Uterus (tissue), 3 donors: ENCODE measurements at regions not wholly inside any gene's neighbourhood (a gene's known extent, or its start where the extent isn't known, plus 50 kb on each side); places are given as distances from the start of the nearest gene placed in this dataset.

ENCODE experiments used
- DNase-seq, 2 donors: peaks; one replicate each; pipeline ENCODE4 v3.0.0-alpha.2; 2019 to 2020
- H3K27ac ChIP-seq, 2 donors: fragments of 200-600 bp; sonication (generic); 1 replicate in 1 of 2; 2 replicates in 1 of 2; pipeline ENCODE4 v1.5.1; 2016 to 2018
- H3K27me3 ChIP-seq, 2 donors: fragments of 200-600 bp; sonication (generic); one replicate each; pipeline ENCODE4 v1.5.1; 2018 to 2019; ENCODE audit warnings: control low read depth in 1 of 2
- H3K36me3 ChIP-seq, 2 donors: fragments of 200-600 bp; sonication (generic); one replicate each; pipeline ENCODE4 v1.5.1; 2019; ENCODE audit warnings: control low read depth in 1 of 2
- H3K4me1 ChIP-seq, 2 donors: fragments of 200-600 bp; sonication (generic); one replicate each; pipeline ENCODE4 v1.5.1; 2018 to 2019; ENCODE audit warnings: control low read depth in 1 of 2
- H3K4me3 ChIP-seq, 2 donors: fragments of 200-600 bp; sonication (generic); 1 replicate in 1 of 2; 2 replicates in 1 of 2; pipeline ENCODE4 v1.5.1; 2018 to 2019; ENCODE audit warnings: mild to moderate bottlenecking in 1 of 2
- H3K9me3 ChIP-seq, 2 donors: fragments of 200-600 bp; sonication (generic); one replicate each; pipeline ENCODE4 v1.5.1; 2019; ENCODE audit warnings: control low read depth in 1 of 2
- CTCF ChIP-seq, 4 experiments: fragments of 200-600 bp in 2 of 4; fragments of 450-650 bp in 2 of 4; sonication (generic) in 2 of 4; IDR thresholded peaks; one replicate each; pipeline ENCODE4 v1.5.1; 2016 to 2019; ENCODE audit warnings: antibody characterized with exemption in 4 of 4, mild to moderate bottlenecking in 2 of 4, moderate library complexity in 1 of 4
- POLR2A ChIP-seq, 2 donors: fragments of 450-650 bp; IDR thresholded peaks; one replicate each; pipeline ENCODE4 v1.6.1; 2016; ENCODE audit warnings: antibody characterized with exemption in 2 of 2, mild to moderate bottlenecking in 1 of 2, moderate library complexity in 1 of 2
- intact Hi-C: fragments of 100-400 bp; cut with DNase I; formaldehyde crosslinking; loops from one replicate; pipeline ENCODE4 v1.15.1; 2023; ENCODE audit warnings: low total_unique reads
- donor health status: DM: yes; HTN: yes; CAD: no.

- Histone ChIP-seq H3K4me1 (no peaks in the 10 kb centered on the region), H3K36me3 (no peaks in the 10 kb centered on the region), H3K27me3 (no peaks in the 10 kb centered on the region), H3K9me3 (no peaks in the 10 kb centered on the region), H3K4me3 (no peak overlapping the region), H3K27ac (no peak overlapping the region)
- no peak for TF ChIP-seq POLR2A (IDR thresholded peaks at IDR 0.05)
- DNase-seq, result no peak
- intact Hi-C loops, result no loop called here
These were observed 238.3 kb upstream of the NUDT12 start for GRCh38 chr5:103800741-103801495.

GRCh38 chr5:103793595-103794182, 231.1 kb upstream of the NUDT12 start:
- Histone ChIP-seq H3K4me3 (no peak overlapping the region), H3K9me3 (peaks cover 0 to 19% of the 10 kb centered on the region in 2 donors), H3K4me1 (no peaks in the 10 kb centered on the region), H3K27me3 (no peaks in the 10 kb centered on the region), H3K36me3 (no peaks in the 10 kb centered on the region), H3K27ac (no peak overlapping the region)
- intact Hi-C loops, result no loop called here
- TF ChIP-seq CTCF (IDR thresholded peaks at IDR 0.05) (no peak), POLR2A (IDR thresholded peaks at IDR 0.05) (no peak)
- no peak for DNase-seq

- Histone ChIP-seq H3K27me3 (no peaks in the 10 kb centered on the region), H3K9me3 (peaks cover 0 to 2% of the 10 kb centered on the region in 2 donors), H3K27ac (no peak overlapping the region), H3K4me1 (no peaks in the 10 kb centered on the region), H3K4me3 (no peak overlapping the region), H3K36me3 (no peaks in the 10 kb centered on the region)
- no peak for DNase-seq
- TF ChIP-seq CTCF (IDR thresholded peaks at IDR 0.05), result no peak
- no peak for TF ChIP-seq POLR2A (IDR thresholded peaks at IDR 0.05)
- intact Hi-C loops, result no loop called here
These were observed 223.0 kb upstream of the NUDT12 start for GRCh38 chr5:103785569-103785968.

GRCh38 chr5:103783669-103784068, 221.1 kb upstream of the NUDT12 start:
- DNase-seq, result no peak
- no peak overlapping the region for H3K4me3 ChIP-seq
- H3K4me1 ChIP-seq, result no peaks in the 10 kb centered on the region
- no peaks in the 10 kb centered on the region for H3K36me3 ChIP-seq
- TF ChIP-seq POLR2A (IDR thresholded peaks at IDR 0.05) (no peak), CTCF (IDR thresholded peaks at IDR 0.05) (no peak)
- H3K9me3 ChIP-seq, result no peaks in the 10 kb centered on the region
- intact Hi-C loops, result no loop called here
- no peaks in the 10 kb centered on the region for H3K27me3 ChIP-seq
- H3K27ac ChIP-seq, result no peak overlapping the region

GRCh38 chr5:103780794-103781193, 218.2 kb upstream of the NUDT12 start:
- H3K27me3 ChIP-seq, result no peaks in the 10 kb centered on the region
- intact Hi-C loops, result no loop called here
- H3K36me3 ChIP-seq, result no peaks in the 10 kb centered on the region
- no peaks in the 10 kb centered on the region for H3K9me3 ChIP-seq
- H3K27ac ChIP-seq, result no peak overlapping the region
- DNase-seq, result no peak
- no peaks in the 10 kb centered on the region for H3K4me1 ChIP-seq
- no peak for TF ChIP-seq CTCF (IDR thresholded peaks at IDR 0.05)
- TF ChIP-seq POLR2A (IDR thresholded peaks at IDR 0.05), result no peak
- H3K4me3 ChIP-seq, result no peak overlapping the region
